ENCODE measurements at regions not wholly inside any gene's neighbourhood (a gene's known extent, or its start where the extent isn't known, plus 50 kb on each side); places are given as distances from the start of the nearest gene placed in this dataset.

GRCh38 chr3:187931770-187932278, 186.6 kb upstream of the BCL6 start:
- no peak overlapping the region for H3K4me3 ChIP-seq (replicated peaks in 1 of 2; ENCODE audit: low read depth in 2 of 2, low read length in 2 of 2)
- DNase-seq (ENCODE audit: low read depth in 2 of 2): no peak
- TF ChIP-seq CTCF (IDR thresholded peaks at IDR 0.05; ENCODE audit: low read depth, low read length): no peak

- H3K4me3 ChIP-seq (replicated peaks in 1 of 2; ENCODE audit: low read depth in 2 of 2, low read length in 2 of 2): no peak overlapping the region
- no peak for DNase-seq (ENCODE audit: low read depth in 2 of 2)
- no peak for TF ChIP-seq CTCF (IDR thresholded peaks at IDR 0.05; ENCODE audit: low read depth, low read length)
Observed at GRCh38 chr3:187932530-187932929, 187.3 kb upstream of the BCL6 start.

- TF ChIP-seq CTCF (IDR thresholded peaks at IDR 0.05; ENCODE audit: low read depth, low read length): no peak
- DNase-seq (ENCODE audit: low read depth in 2 of 2): no peak
- H3K4me3 ChIP-seq (replicated peaks in 1 of 2; ENCODE audit: low read depth in 2 of 2, low read length in 2 of 2): no peak overlapping the region
Observed at GRCh38 chr3:187935623-187936156, 190.4 kb upstream of the BCL6 start.

GRCh38 chr3:187936676-187937075, 191.4 kb upstream of the BCL6 start:
- no peak for DNase-seq (ENCODE audit: low read depth in 2 of 2)
- TF ChIP-seq CTCF (IDR thresholded peaks at IDR 0.05; ENCODE audit: low read depth, low read length): no peak
- no peak overlapping the region for H3K4me3 ChIP-seq (replicated peaks in 1 of 2; ENCODE audit: low read depth in 2 of 2, low read length in 2 of 2)

- no peak overlapping the region for H3K4me3 ChIP-seq (replicated peaks in 1 of 2; ENCODE audit: low read depth in 2 of 2, low read length in 2 of 2)
- TF ChIP-seq CTCF (IDR thresholded peaks at IDR 0.05; ENCODE audit: low read depth, low read length): no peak
- no peak for DNase-seq (ENCODE audit: low read depth in 2 of 2)
Observed at GRCh38 chr3:187939891-187940290, 194.6 kb upstream of the BCL6 start.

GRCh38 chr3:187941135-187941847, 196.0 kb upstream of the BCL6 start:
- no peak for TF ChIP-seq CTCF (IDR thresholded peaks at IDR 0.05; ENCODE audit: low read depth, low read length)
- no peak overlapping the region for H3K4me3 ChIP-seq (replicated peaks in 1 of 2; ENCODE audit: low read depth in 2 of 2, low read length in 2 of 2)
- DNase-seq (ENCODE audit: low read depth in 2 of 2): no peak

Data from cardiac fibroblast (primary cell).